ENCODE measurements at regions not wholly inside any gene's neighbourhood (a gene's known extent, or its start where the extent isn't known, plus 50 kb on each side); places are given as distances from the start of the nearest gene placed in this dataset.

GRCh38 chr5:2897276-2897961 lies 145.9 kb upstream of the IRX2 start:
- H3K4me3 Mint-ChIP-seq (ENCODE audit: low read depth) = no peak overlapping the region
- H3K9me3 Mint-ChIP-seq = peaks cover 19% of the 10 kb centered on the region
- no peaks in the 10 kb centered on the region for H3K36me3 Mint-ChIP-seq (ENCODE audit: low read depth)
- H3K27ac Mint-ChIP-seq = no peak overlapping the region
- intact Hi-C loops (cut with micrococcal nuclease) = no loop called here
- H3K27me3 Mint-ChIP-seq (ENCODE audit: low read depth) = no peaks in the 10 kb centered on the region
- no peaks in the 10 kb centered on the region for H3K4me1 Mint-ChIP-seq (ENCODE audit: low read depth)
- no peak for DNase-seq (ENCODE audit: low spot score)

DNA sequence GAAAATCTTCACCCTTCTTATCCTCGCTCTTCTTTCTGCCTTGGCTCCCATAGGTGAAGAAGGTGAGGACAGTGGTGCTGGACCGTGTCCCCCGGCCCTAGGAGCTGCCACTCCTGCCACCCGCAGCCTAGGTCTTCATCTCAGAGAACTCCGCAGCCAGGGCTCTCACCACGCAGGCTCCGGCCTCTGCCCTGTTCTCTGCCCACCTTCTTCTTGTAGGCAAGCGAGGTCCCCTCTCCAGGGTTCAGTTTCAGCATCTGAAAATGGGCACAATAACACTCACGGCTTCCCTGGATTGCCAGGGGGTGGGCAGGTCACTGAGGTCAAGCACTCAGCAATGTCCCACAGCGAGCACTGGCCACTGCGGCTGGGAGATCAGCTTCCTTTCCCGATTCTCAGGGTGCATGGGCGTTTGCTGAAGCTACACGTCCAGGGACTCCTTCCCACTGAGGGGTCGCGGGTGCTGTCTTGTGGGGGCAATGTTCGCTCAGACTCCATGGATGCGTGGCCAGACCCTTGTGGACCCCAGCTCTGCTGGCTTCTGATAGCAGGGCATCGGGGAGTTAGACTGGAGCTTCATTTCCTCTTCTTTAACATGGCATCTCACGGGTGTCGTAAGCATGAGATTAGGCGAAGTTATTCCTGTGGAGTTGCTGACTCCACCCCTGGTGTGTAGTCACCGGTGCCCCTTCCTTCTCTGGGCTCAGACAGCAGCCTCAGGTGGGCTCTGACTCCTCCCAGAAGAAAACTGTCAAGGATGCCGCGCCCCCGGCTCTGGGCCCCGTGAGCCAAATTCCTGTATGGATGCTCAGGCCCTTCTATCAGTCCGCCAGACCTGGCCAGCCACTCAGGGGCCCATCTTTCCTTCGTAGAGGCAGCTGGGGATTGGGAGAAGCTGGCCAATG lies 145.1 kb upstream of the IRX2 start:
- H3K9me3 Mint-ChIP-seq = peaks cover 15% of the 10 kb centered on the region
- no peak overlapping the region for H3K27ac Mint-ChIP-seq
- no peaks in the 10 kb centered on the region for H3K27me3 Mint-ChIP-seq (ENCODE audit: low read depth)
- H3K36me3 Mint-ChIP-seq (ENCODE audit: low read depth) = no peaks in the 10 kb centered on the region
- no peak for DNase-seq (ENCODE audit: low spot score)
- intact Hi-C loops (cut with micrococcal nuclease) = no loop called here
- no peak overlapping the region for H3K4me3 Mint-ChIP-seq (ENCODE audit: low read depth)
- H3K4me1 Mint-ChIP-seq (ENCODE audit: low read depth) = no peaks in the 10 kb centered on the region

DNA sequence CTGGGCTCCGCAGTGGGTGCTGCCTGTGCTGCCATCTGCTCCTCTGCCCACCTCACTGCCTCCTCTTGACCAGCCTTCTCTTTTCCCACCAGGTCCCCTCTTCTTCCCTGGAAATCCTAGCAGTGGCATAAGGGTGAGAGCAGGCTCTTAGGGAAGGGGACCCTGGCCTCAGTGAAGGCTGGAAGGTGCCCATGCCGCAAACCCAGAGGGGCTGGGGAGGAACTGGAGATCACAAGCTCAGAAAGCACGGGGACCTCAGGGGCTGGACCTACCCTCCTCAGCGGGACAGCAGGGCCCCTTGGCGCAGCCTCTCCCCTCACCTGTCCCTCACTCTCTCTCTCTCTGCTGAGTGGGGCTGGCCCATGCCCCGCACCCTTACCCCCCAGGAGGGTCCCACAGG lies 144.4 kb upstream of the IRX2 start:
- DNase-seq (ENCODE audit: low spot score) = no peak
- no peaks in the 10 kb centered on the region for H3K27me3 Mint-ChIP-seq (ENCODE audit: low read depth)
- no peak overlapping the region for H3K27ac Mint-ChIP-seq
- peaks cover 14% of the 10 kb centered on the region for H3K9me3 Mint-ChIP-seq
- intact Hi-C loops (cut with micrococcal nuclease) = no loop called here
- H3K4me1 Mint-ChIP-seq (ENCODE audit: low read depth) = no peaks in the 10 kb centered on the region
- H3K36me3 Mint-ChIP-seq (ENCODE audit: low read depth) = no peaks in the 10 kb centered on the region
- no peak overlapping the region for H3K4me3 Mint-ChIP-seq (ENCODE audit: low read depth)

DNA sequence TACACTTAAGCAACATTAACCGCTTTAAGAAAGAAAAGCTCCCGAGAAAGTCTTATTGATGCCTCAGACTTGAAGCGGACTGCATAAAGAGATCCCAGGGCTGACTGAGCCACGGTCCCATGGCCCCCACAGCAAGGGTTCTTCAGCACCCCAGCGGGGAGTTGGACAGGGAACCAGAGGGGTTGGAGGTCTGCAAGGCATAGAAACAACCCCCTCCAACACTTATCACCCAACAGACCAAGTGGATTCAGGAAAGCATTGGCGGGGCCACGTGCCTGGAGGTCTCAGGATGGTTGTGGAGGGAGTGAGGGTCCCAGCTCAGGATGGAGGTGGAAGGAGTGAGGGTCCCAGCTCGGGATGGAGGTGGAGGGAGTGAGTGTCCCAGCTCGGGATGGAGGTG lies 143.7 kb upstream of the IRX2 start:
- Mint-ChIP-seq H3K27ac (no peak overlapping the region), H3K9me3 (peaks cover 20% of the 10 kb centered on the region), H3K4me1 (ENCODE audit: low read depth) (no peaks in the 10 kb centered on the region), H3K27me3 (ENCODE audit: low read depth) (no peaks in the 10 kb centered on the region), H3K4me3 (ENCODE audit: low read depth) (no peak overlapping the region), H3K36me3 (ENCODE audit: low read depth) (no peaks in the 10 kb centered on the region)
- intact Hi-C loops (cut with micrococcal nuclease) = no loop called here
- DNase-seq (ENCODE audit: low spot score) = no peak

- no peak for DNase-seq (ENCODE audit: low spot score)
- Mint-ChIP-seq H3K27ac (no peak overlapping the region), H3K36me3 (ENCODE audit: low read depth) (no peaks in the 10 kb centered on the region), H3K27me3 (ENCODE audit: low read depth) (no peaks in the 10 kb centered on the region), H3K4me3 (ENCODE audit: low read depth) (no peak overlapping the region), H3K4me1 (ENCODE audit: low read depth) (no peaks in the 10 kb centered on the region), H3K9me3 (peaks cover 24% of the 10 kb centered on the region)
- intact Hi-C loops (cut with micrococcal nuclease) = no loop called here
Observed at GRCh38 chr5:2894736-2895135, 143.3 kb upstream of the IRX2 start.

DNA sequence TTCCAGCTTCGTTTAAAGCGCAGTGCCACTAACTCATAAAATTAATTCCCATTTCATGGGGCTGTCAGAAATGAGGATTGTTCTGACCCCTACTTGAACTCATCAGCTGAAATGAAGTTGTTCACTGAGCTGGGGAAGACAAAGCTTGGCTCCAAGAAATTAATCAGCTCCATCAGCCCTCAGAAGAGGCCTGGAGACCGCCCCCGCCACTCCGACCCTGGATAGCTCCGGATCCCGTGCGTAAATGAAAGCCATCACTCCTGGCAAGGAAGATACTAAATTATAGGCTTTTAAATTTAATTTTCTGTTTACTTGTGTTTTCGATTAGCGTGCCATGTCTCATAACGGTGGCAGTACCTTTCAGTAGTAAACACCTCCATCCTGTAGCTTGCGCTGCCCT lies 142.8 kb upstream of the IRX2 start:
- H3K4me1 Mint-ChIP-seq (ENCODE audit: low read depth) = no peaks in the 10 kb centered on the region
- no peaks in the 10 kb centered on the region for H3K36me3 Mint-ChIP-seq (ENCODE audit: low read depth)
- no peak for DNase-seq (ENCODE audit: low spot score)
- H3K27me3 Mint-ChIP-seq (ENCODE audit: low read depth) = no peaks in the 10 kb centered on the region
- no peak overlapping the region for H3K4me3 Mint-ChIP-seq (ENCODE audit: low read depth)
- peaks cover 24% of the 10 kb centered on the region for H3K9me3 Mint-ChIP-seq
- H3K27ac Mint-ChIP-seq = no peak overlapping the region
- intact Hi-C loops (cut with micrococcal nuclease) = no loop called here

GRCh38 chr5:2892466-2893000 lies 141.1 kb upstream of the IRX2 start:
- no peaks in the 10 kb centered on the region for H3K36me3 Mint-ChIP-seq (ENCODE audit: low read depth)
- no peak overlapping the region for H3K27ac Mint-ChIP-seq
- H3K27me3 Mint-ChIP-seq (ENCODE audit: low read depth) = no peaks in the 10 kb centered on the region
- no peak overlapping the region for H3K4me3 Mint-ChIP-seq (ENCODE audit: low read depth)
- H3K4me1 Mint-ChIP-seq (ENCODE audit: low read depth) = no peaks in the 10 kb centered on the region
- intact Hi-C loops (cut with micrococcal nuclease) = no loop called here
- H3K9me3 Mint-ChIP-seq = peaks cover 19% of the 10 kb centered on the region
- DNase-seq (ENCODE audit: low spot score) = no peak

- peaks cover 19% of the 10 kb centered on the region for H3K9me3 Mint-ChIP-seq
- DNase-seq (ENCODE audit: low spot score) = no peak
- intact Hi-C loops (cut with micrococcal nuclease) = no loop called here
- no peak overlapping the region for H3K27ac Mint-ChIP-seq
- H3K36me3 Mint-ChIP-seq (ENCODE audit: low read depth) = no peaks in the 10 kb centered on the region
- H3K4me3 Mint-ChIP-seq (ENCODE audit: low read depth) = no peak overlapping the region
- H3K4me1 Mint-ChIP-seq (ENCODE audit: low read depth) = no peaks in the 10 kb centered on the region
- no peaks in the 10 kb centered on the region for H3K27me3 Mint-ChIP-seq (ENCODE audit: low read depth)
Observed at GRCh38 chr5:2891781-2892180, 140.3 kb upstream of the IRX2 start.

DNA sequence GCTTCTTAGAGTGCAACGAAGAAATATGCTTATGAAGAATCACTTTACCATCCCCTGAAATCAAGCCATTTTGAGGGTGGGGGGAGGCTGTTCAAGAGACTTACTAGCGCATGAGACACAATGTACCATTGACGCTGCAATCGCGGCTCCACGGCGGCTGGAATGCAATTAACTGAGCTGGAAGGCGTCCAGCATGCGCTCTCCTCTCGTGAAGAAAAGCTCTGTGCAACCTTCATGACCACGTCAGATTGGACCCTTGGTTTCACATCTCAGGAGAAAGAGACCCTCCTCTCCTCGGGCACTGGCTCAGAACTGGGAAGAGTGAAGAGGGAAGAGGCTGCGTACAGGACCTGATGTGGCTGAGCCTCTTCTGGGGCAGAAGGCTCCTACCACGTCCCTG lies 138.5 kb upstream of the IRX2 start:
- Mint-ChIP-seq H3K4me3 (ENCODE audit: low read depth) (no peak overlapping the region), H3K36me3 (ENCODE audit: low read depth) (no peaks in the 10 kb centered on the region), H3K4me1 (ENCODE audit: low read depth) (no peaks in the 10 kb centered on the region), H3K27ac (no peak overlapping the region), H3K27me3 (ENCODE audit: low read depth) (no peaks in the 10 kb centered on the region), H3K9me3 (peaks cover 19% of the 10 kb centered on the region)
- no peak for DNase-seq (ENCODE audit: low spot score)
- intact Hi-C loops (cut with micrococcal nuclease) = no loop called here

DNA sequence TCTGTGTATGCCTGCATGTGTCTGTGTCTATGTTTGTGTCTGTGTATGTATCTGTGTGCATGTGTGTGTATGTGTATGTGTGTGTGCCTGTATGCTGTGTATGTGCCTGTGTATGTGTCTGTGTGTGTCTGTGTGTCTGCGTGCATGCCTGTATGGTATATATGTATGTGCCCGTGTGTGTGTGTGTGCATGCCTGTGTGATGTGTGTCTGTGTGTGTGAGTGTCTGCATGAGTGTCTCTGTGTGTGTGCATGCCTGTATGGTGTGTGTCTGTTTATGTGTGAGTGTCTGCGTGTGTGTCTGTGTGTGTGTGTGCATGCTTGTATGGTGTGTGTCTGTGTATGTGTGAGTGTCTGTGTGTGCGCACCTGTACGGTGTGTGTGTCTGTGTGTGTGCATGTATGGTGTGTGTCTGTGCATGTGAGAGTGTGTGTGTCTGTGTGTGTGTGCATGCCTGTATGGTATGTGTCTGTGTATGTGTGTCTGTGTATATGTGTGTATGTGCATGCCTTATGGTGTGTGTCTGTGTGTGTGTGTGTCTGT lies 137.1 kb upstream of the IRX2 start:
- intact Hi-C loops (cut with micrococcal nuclease) = no loop called here
- Mint-ChIP-seq H3K4me3 (ENCODE audit: low read depth) (no peak overlapping the region), H3K9me3 (peaks cover 14% of the 10 kb centered on the region), H3K27ac (no peak overlapping the region), H3K27me3 (ENCODE audit: low read depth) (no peaks in the 10 kb centered on the region), H3K4me1 (ENCODE audit: low read depth) (no peaks in the 10 kb centered on the region), H3K36me3 (ENCODE audit: low read depth) (no peaks in the 10 kb centered on the region)
- no peak for DNase-seq (ENCODE audit: low spot score)

- intact Hi-C loops (cut with micrococcal nuclease) = no loop called here
- DNase-seq (ENCODE audit: low spot score) = no peak
- Mint-ChIP-seq H3K4me3 (ENCODE audit: low read depth) (no peak overlapping the region), H3K27me3 (ENCODE audit: low read depth) (no peaks in the 10 kb centered on the region), H3K4me1 (ENCODE audit: low read depth) (no peaks in the 10 kb centered on the region), H3K36me3 (ENCODE audit: low read depth) (no peaks in the 10 kb centered on the region), H3K27ac (no peak overlapping the region), H3K9me3 (peaks cover 18% of the 10 kb centered on the region)
Observed at GRCh38 chr5:2887481-2888348, 136.2 kb upstream of the IRX2 start.

DNA sequence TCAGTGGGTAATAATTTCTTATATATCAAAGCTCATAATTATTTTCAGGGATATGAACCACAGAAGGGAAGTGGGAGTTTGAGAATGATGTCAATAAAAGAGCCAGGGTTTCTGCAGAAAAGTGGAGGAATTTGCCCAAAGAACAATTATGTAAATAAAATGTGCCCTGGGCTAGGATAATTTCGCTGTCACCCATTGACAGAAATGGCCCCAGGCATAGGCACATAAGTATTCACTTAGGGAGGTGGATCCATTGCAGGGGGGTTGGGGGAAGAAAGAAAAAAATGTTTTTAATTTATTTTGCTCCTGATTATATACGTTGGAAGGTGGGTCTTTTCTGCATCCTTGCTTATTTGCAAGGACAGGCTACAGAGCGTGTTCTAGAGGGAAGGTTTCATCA lies 135.1 kb upstream of the IRX2 start:
- H3K9me3 Mint-ChIP-seq = peaks cover 26% of the 10 kb centered on the region
- no peaks in the 10 kb centered on the region for H3K4me1 Mint-ChIP-seq (ENCODE audit: low read depth)
- no peak for DNase-seq (ENCODE audit: low spot score)
- intact Hi-C loops (cut with micrococcal nuclease) = no loop called here
- no peaks in the 10 kb centered on the region for H3K27me3 Mint-ChIP-seq (ENCODE audit: low read depth)
- no peaks in the 10 kb centered on the region for H3K36me3 Mint-ChIP-seq (ENCODE audit: low read depth)
- no peak overlapping the region for H3K27ac Mint-ChIP-seq
- H3K4me3 Mint-ChIP-seq (ENCODE audit: low read depth) = no peak overlapping the region
